GM18499 (cell line): ENCODE measurements at regions not wholly inside any gene's neighbourhood (a gene's known extent, or its start where the extent isn't known, plus 50 kb on each side); places are given as distances from the start of the nearest gene placed in this dataset.
"Not testable (repeated sequence)": the region's sequence is repeated elsewhere in the genome, so short reads cannot be mapped to it uniquely, and the experiment has no call there.

ENCODE experiments used
- ATAC-seq: cut with Tn5 transposase; IDR thresholded peaks from one replicate; pipeline ENCODE4 v1.9.1; 2021; ENCODE audit warnings: moderate number of reproducible peaks; ENCODE audit not compliant: insufficient read depth, unreplicated experiment

- ATAC-seq, result no peak
These were observed 148.1 kb upstream of the LRIG3 start for GRCh38 chr12:59068436-59068835.

- no peak for ATAC-seq
These were observed 146.8 kb upstream of the LRIG3 start for GRCh38 chr12:59067083-59067482.

- no peak for ATAC-seq
These were observed 146.1 kb upstream of the LRIG3 start for GRCh38 chr12:59066445-59066844.

- no peak for ATAC-seq
These were observed 139.0 kb upstream of the LRIG3 start for GRCh38 chr12:59059088-59059935.

GRCh38 chr12:59056966-59057365 lies 136.7 kb upstream of the LRIG3 start:
- ATAC-seq, result no peak

GRCh38 chr12:59055204-59055860 lies 135.0 kb upstream of the LRIG3 start:
- ATAC-seq, result peak; percentile 81

GRCh38 chr12:59053266-59053899 lies 133.1 kb upstream of the LRIG3 start:
- not testable (repeated sequence) for ATAC-seq

- no peak for ATAC-seq
These were observed 126.6 kb upstream of the LRIG3 start for GRCh38 chr12:59046763-59047534.

- no peak for ATAC-seq
These were observed 124.5 kb upstream of the LRIG3 start for GRCh38 chr12:59044791-59045190.

- ATAC-seq, result no peak
These were observed 121.2 kb upstream of the LRIG3 start for GRCh38 chr12:59041241-59042121.

GRCh38 chr12:59040656-59041055 lies 120.4 kb upstream of the LRIG3 start:
- no peak for ATAC-seq

GRCh38 chr12:59040043-59040442 lies 119.7 kb upstream of the LRIG3 start:
- no peak for ATAC-seq

- no peak for ATAC-seq
These were observed 118.7 kb upstream of the LRIG3 start for GRCh38 chr12:59039005-59039404.

GRCh38 chr12:59036973-59037762 lies 116.9 kb upstream of the LRIG3 start:
- no peak for ATAC-seq

GRCh38 chr12:59036347-59036746 lies 116.0 kb upstream of the LRIG3 start:
- ATAC-seq, result no peak

GRCh38 chr12:59031313-59031712 lies 111.0 kb upstream of the LRIG3 start:
- no peak for ATAC-seq

- ATAC-seq, result no peak
These were observed 110.1 kb upstream of the LRIG3 start for GRCh38 chr12:59030415-59030814.

- ATAC-seq, result no peak
These were observed 106.9 kb upstream of the LRIG3 start for GRCh38 chr12:59027199-59027598.
